ENCODE measurements at regions not wholly inside any gene's neighbourhood (a gene's known extent, or its start where the extent isn't known, plus 50 kb on each side); places are given as distances from the start of the nearest gene placed in this dataset.
A peak's percentile ranks its signal among the peaks of the same experiment; 100 is the strongest.

GRCh38 chr10:53325066-53325465, 552.5 kb upstream of the MBL2 start:
- H3K4me2 ChIP-seq (ENCODE audit: low read length) = no peak overlapping the region
- H3K4me3 ChIP-seq (ENCODE audit: low read length) = no peak overlapping the region
- no peaks in the 10 kb centered on the region for H4K20me1 ChIP-seq (ENCODE audit: insufficient read depth)
- H3K79me2 ChIP-seq (replicated peaks; ENCODE audit: insufficient read depth, low read length) = no peaks in the 10 kb centered on the region
- no peaks in the 10 kb centered on the region for H3K36me3 ChIP-seq (ENCODE audit: insufficient read depth, low read length)
- H2AFZ ChIP-seq (ENCODE audit: low read depth, low read length) = no peak overlapping the region
- no peak overlapping the region for H3K9ac ChIP-seq (ENCODE audit: low read length)
- no peaks in the 10 kb centered on the region for H3K9me3 ChIP-seq (ENCODE audit: low read length)
- TF ChIP-seq EZH2 (IDR thresholded peaks at IDR 0.05; ENCODE audit: borderline replicate concordance, insufficient read depth, low read length, poor library complexity, severe bottlenecking) (no peak), EP300 (conservative IDR thresholded peaks at IDR 0.05; ENCODE audit: poor library complexity, severe bottlenecking) (no peak), RAD21 (conservative IDR thresholded peaks at IDR 0.05) (no peak), POLR2AphosphoS5 (IDR thresholded peaks at IDR 0.05) (no peak), TAF1 (IDR thresholded peaks at IDR 0.05; ENCODE audit: low read depth) (no peak), SMC3 (conservative IDR thresholded peaks at IDR 0.05; ENCODE audit: poor library complexity) (no peak), REST (IDR thresholded peaks at IDR 0.05; ENCODE audit: borderline replicate concordance) (no peak)
- H3K9me2 ChIP-seq (ENCODE audit: insufficient read depth, low read length) = no peaks in the 10 kb centered on the region
- no peaks in the 10 kb centered on the region for H3F3A ChIP-seq (ENCODE audit: insufficient read depth, low read length, poor library complexity, severe bottlenecking)
- H3K27me3 ChIP-seq (ENCODE audit: insufficient read depth, low read depth, low read length) = no peaks in the 10 kb centered on the region
- H3K27ac ChIP-seq (ENCODE audit: low read length) = no peak overlapping the region

GRCh38 chr10:53315709-53316108, 543.1 kb upstream of the MBL2 start:
- H3K36me3 ChIP-seq (ENCODE audit: insufficient read depth, low read length) = no peaks in the 10 kb centered on the region
- H3K79me2 ChIP-seq (replicated peaks; ENCODE audit: insufficient read depth, low read length) = no peaks in the 10 kb centered on the region
- H3K9me2 ChIP-seq (ENCODE audit: insufficient read depth, low read length) = no peaks in the 10 kb centered on the region
- no peak overlapping the region for H2AFZ ChIP-seq (ENCODE audit: low read depth, low read length)
- H3K27ac ChIP-seq (ENCODE audit: low read length) = no peak overlapping the region
- no peaks in the 10 kb centered on the region for H4K20me1 ChIP-seq (ENCODE audit: insufficient read depth)
- no peak overlapping the region for H3K9ac ChIP-seq (ENCODE audit: low read length)
- H3K4me2 ChIP-seq (ENCODE audit: low read length) = no peak overlapping the region
- no peaks in the 10 kb centered on the region for H3K9me3 ChIP-seq (ENCODE audit: low read length)
- no peak overlapping the region for H3K4me3 ChIP-seq (ENCODE audit: low read length)
- H3F3A ChIP-seq (ENCODE audit: insufficient read depth, low read length, poor library complexity, severe bottlenecking) = no peaks in the 10 kb centered on the region
- no peaks in the 10 kb centered on the region for H3K27me3 ChIP-seq (ENCODE audit: insufficient read depth, low read depth, low read length)
- TF ChIP-seq RAD21 (conservative IDR thresholded peaks at IDR 0.05) = peak; percentile 49
- no peak for TF ChIP-seq TAF1 (IDR thresholded peaks at IDR 0.05; ENCODE audit: low read depth)
- peak; percentile 39 for TF ChIP-seq CTCF (IDR thresholded peaks at IDR 0.05; ENCODE audit: poor library complexity, severe bottlenecking)

- no peaks in the 10 kb centered on the region for H3K27me3 ChIP-seq (ENCODE audit: insufficient read depth, low read depth, low read length)
- H3F3A ChIP-seq (ENCODE audit: insufficient read depth, low read length, poor library complexity, severe bottlenecking) = no peaks in the 10 kb centered on the region
- H3K9me2 ChIP-seq (ENCODE audit: insufficient read depth, low read length) = no peaks in the 10 kb centered on the region
- no peak overlapping the region for H3K27ac ChIP-seq (ENCODE audit: low read length)
- no peak overlapping the region for H2AFZ ChIP-seq (ENCODE audit: low read depth, low read length)
- no peaks in the 10 kb centered on the region for H3K79me2 ChIP-seq (replicated peaks; ENCODE audit: insufficient read depth, low read length)
- no peaks in the 10 kb centered on the region for H4K20me1 ChIP-seq (ENCODE audit: insufficient read depth)
- H3K36me3 ChIP-seq (ENCODE audit: insufficient read depth, low read length) = no peaks in the 10 kb centered on the region
- no peak overlapping the region for H3K4me2 ChIP-seq (ENCODE audit: low read length)
- H3K4me3 ChIP-seq (ENCODE audit: low read length) = no peak overlapping the region
- no peak overlapping the region for H3K9ac ChIP-seq (ENCODE audit: low read length)
- H3K9me3 ChIP-seq (ENCODE audit: low read length) = no peaks in the 10 kb centered on the region
- no peak for TF ChIP-seq CTCF (IDR thresholded peaks at IDR 0.05; ENCODE audit: poor library complexity, severe bottlenecking)
- no peak for TF ChIP-seq TAF1 (IDR thresholded peaks at IDR 0.05; ENCODE audit: low read depth)
- no peak for TF ChIP-seq EP300 (conservative IDR thresholded peaks at IDR 0.05; ENCODE audit: poor library complexity, severe bottlenecking)
- no peak for TF ChIP-seq EZH2 (IDR thresholded peaks at IDR 0.05; ENCODE audit: borderline replicate concordance, insufficient read depth, low read length, poor library complexity, severe bottlenecking)
- no peak for TF ChIP-seq POLR2AphosphoS5 (IDR thresholded peaks at IDR 0.05)
- TF ChIP-seq MXI1 (conservative IDR thresholded peaks at IDR 0.05; ENCODE audit: poor library complexity, severe bottlenecking) = no peak
- TF ChIP-seq REST (IDR thresholded peaks at IDR 0.05; ENCODE audit: borderline replicate concordance) = no peak
- TF ChIP-seq RAD21 (conservative IDR thresholded peaks at IDR 0.05) = no peak
- no peak for TF ChIP-seq SMC3 (conservative IDR thresholded peaks at IDR 0.05; ENCODE audit: poor library complexity)
Observed at GRCh38 chr10:53314876-53315275, 542.3 kb upstream of the MBL2 start.
